SJCRH30 (cell line): ENCODE measurements at regions not wholly inside any gene's neighbourhood (a gene's known extent, or its start where the extent isn't known, plus 50 kb on each side); places are given as distances from the start of the nearest gene placed in this dataset.

Experiments used
- DNase-seq, 2 experiments: peaks; one replicate each; pipeline ENCODE4 v3.0.0-alpha.2; 2015 to 2020
- H3K27ac ChIP-seq: fragments of 250-450 bp; sonication (Bioruptor Pico); 2 replicates; pipeline ENCODE4 v1.5.1; 2020; ENCODE audit warnings: mild to moderate bottlenecking, moderate library complexity
- H3K27me3 ChIP-seq: fragments of 250-450 bp; sonication (Bioruptor Pico); 2 replicates; pipeline ENCODE4 v1.5.1; 2020; ENCODE audit warnings: mild to moderate bottlenecking, moderate library complexity
- H3K36me3 ChIP-seq: fragments of 250-450 bp; sonication (Bioruptor Pico); 2 replicates; pipeline ENCODE4 v1.5.1; 2020; ENCODE audit warnings: mild to moderate bottlenecking, moderate library complexity
- H3K4me1 ChIP-seq: fragments of 250-450 bp; sonication (Bioruptor Pico); 2 replicates; pipeline ENCODE4 v1.5.1; 2020; ENCODE audit warnings: mild to moderate bottlenecking, moderate library complexity
- H3K4me3 ChIP-seq: fragments of 250-450 bp; sonication (Bioruptor Pico); 2 replicates; pipeline ENCODE4 v1.5.1; 2020; ENCODE audit warnings: mild to moderate bottlenecking, moderate library complexity
- H3K9me3 ChIP-seq: fragments of 250-450 bp; sonication (Bioruptor Pico); replicated peaks from 2 replicates; pipeline ENCODE4 v1.5.1; 2020; ENCODE audit warnings: mild to moderate bottlenecking, moderate library complexity

DNA sequence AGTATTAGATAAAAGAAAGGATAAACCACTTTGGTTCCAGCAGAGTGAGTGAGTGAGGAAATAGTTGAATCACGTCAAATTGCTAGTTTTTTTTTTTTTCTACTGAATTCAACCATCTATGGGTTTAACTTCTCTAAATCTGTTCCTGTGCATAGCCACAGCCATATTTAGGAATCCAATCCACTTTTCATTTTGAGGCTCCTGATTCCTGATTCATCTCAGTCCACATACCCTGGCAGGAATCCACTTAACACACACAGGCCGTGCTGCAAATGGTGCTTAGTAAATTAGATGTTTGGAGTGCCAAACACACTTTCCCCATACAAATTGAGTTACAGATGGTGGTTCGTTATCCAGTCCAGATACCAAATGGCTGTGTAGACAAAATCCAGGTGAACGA lies 220.3 kb downstream of the ALDH8A1 start:
- Histone ChIP-seq H3K27ac (no peak overlapping the region), H3K4me3 (no peak overlapping the region), H3K4me1 (no peaks in the 10 kb centered on the region), H3K36me3 (no peaks in the 10 kb centered on the region), H3K9me3 (no peaks in the 10 kb centered on the region), H3K27me3 (no peaks in the 10 kb centered on the region)
- no peak for DNase-seq

DNA sequence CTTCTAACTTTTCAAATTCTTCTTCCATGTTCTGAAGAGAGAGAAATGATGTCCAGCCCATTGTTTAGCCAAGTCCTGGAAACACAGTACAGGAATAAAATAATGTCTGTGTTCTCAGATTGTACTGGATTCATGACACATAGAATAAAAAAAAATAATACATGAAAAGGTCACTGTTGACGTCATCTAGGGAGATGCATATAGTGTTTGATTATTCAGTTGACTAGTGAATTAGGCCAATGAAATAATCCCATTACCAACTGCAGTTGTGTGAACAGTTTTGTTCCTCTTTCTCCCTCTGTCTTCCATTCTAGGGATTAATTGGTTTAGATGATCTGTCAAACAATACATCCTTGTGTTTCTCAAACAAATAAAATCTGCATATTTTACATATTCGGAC lies 222.8 kb downstream of the ALDH8A1 start:
- DNase-seq: no peak
- Histone ChIP-seq H3K4me3 (no peak overlapping the region), H3K27me3 (no peaks in the 10 kb centered on the region), H3K9me3 (no peaks in the 10 kb centered on the region), H3K36me3 (no peaks in the 10 kb centered on the region), H3K4me1 (no peaks in the 10 kb centered on the region), H3K27ac (no peak overlapping the region)

DNA sequence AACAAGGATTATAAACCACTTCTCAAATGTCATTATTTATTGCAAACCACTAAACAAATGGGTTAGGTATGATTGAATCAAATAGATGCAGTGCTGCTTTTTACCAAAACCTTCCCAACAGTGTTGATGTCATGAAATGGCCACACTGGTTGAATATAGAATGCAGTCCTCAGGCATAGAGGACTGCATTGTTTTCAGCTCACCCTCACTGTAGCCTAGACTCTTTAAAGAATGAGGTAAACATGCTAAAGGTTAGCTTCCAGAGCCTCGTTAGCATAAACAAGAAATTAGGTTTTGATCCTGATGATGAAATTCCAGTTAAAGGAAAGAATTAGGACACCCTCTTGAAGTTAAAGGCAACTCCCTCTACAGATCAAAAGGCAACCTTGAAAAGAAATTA lies 224.3 kb downstream of the ALDH8A1 start:
- no peaks in the 10 kb centered on the region for H3K4me1 ChIP-seq
- H3K36me3 ChIP-seq: no peaks in the 10 kb centered on the region
- H3K27me3 ChIP-seq: no peaks in the 10 kb centered on the region
- no peak overlapping the region for H3K27ac ChIP-seq
- DNase-seq: no peak
- no peaks in the 10 kb centered on the region for H3K9me3 ChIP-seq
- no peak overlapping the region for H3K4me3 ChIP-seq

- no peaks in the 10 kb centered on the region for H3K4me1 ChIP-seq
- no peak overlapping the region for H3K27ac ChIP-seq
- H3K27me3 ChIP-seq: no peaks in the 10 kb centered on the region
- no peaks in the 10 kb centered on the region for H3K36me3 ChIP-seq
- no peak for DNase-seq
- no peaks in the 10 kb centered on the region for H3K9me3 ChIP-seq
- H3K4me3 ChIP-seq: no peak overlapping the region
Measured at GRCh38 chr6:134724771-134725340, 225.0 kb downstream of the ALDH8A1 start.

- Histone ChIP-seq H3K27me3 (no peaks in the 10 kb centered on the region), H3K4me1 (no peaks in the 10 kb centered on the region), H3K27ac (no peak overlapping the region), H3K36me3 (no peaks in the 10 kb centered on the region), H3K9me3 (no peaks in the 10 kb centered on the region), H3K4me3 (no peak overlapping the region)
- DNase-seq: no peak
Measured at GRCh38 chr6:134723081-134723871, 226.6 kb downstream of the ALDH8A1 start.

GRCh38 chr6:134722200-134722870 lies 227.6 kb downstream of the ALDH8A1 start:
- no peaks in the 10 kb centered on the region for H3K4me1 ChIP-seq
- H3K36me3 ChIP-seq: no peaks in the 10 kb centered on the region
- no peak for DNase-seq
- no peak overlapping the region for H3K27ac ChIP-seq
- no peaks in the 10 kb centered on the region for H3K27me3 ChIP-seq
- no peaks in the 10 kb centered on the region for H3K9me3 ChIP-seq
- H3K4me3 ChIP-seq: no peak overlapping the region

DNA sequence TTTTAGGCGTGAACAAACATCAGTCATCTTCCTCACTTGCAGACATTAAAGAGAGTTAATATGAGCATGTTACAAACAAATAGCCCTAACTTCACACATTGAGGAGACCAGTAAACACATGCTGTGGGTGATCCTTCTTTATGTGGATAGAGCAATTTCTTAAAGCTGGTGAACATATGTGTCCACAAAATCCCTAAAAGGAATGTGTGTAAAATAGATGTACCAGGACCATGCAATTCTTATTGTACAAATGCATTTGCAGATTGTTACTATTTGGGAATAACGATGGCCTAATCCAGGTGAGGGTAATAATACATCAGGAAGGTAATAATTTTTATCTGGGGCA lies 228.9 kb downstream of the ALDH8A1 start:
- H3K9me3 ChIP-seq: no peaks in the 10 kb centered on the region
- no peak overlapping the region for H3K4me3 ChIP-seq
- no peak overlapping the region for H3K27ac ChIP-seq
- no peaks in the 10 kb centered on the region for H3K4me1 ChIP-seq
- H3K36me3 ChIP-seq: no peaks in the 10 kb centered on the region
- no peak for DNase-seq
- no peaks in the 10 kb centered on the region for H3K27me3 ChIP-seq

- DNase-seq: no peak
- Histone ChIP-seq H3K4me3 (no peak overlapping the region), H3K4me1 (no peaks in the 10 kb centered on the region), H3K27ac (no peak overlapping the region), H3K27me3 (no peaks in the 10 kb centered on the region), H3K36me3 (no peaks in the 10 kb centered on the region), H3K9me3 (no peaks in the 10 kb centered on the region)
Measured at GRCh38 chr6:134720353-134721059, 229.4 kb downstream of the ALDH8A1 start.

DNA sequence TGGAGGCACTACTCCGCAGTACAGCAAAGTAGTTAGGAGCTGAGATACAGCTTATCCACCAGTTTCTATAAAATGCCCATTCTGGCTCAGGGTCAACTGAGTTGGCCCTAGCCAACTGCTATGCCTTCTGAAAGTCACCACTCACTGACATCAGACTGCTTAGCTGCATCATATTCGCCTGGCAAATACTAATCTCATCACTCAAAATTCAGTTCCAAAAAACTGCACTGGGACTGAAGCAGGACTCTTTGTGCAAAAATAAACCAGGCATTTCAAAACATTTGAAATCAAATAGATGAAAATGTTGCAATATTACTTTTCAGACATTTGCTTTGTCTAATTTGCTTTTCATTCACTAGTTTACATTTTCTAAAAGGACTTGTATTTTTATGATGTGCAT lies 230.0 kb downstream of the ALDH8A1 start:
- H3K36me3 ChIP-seq: no peaks in the 10 kb centered on the region
- H3K27me3 ChIP-seq: no peaks in the 10 kb centered on the region
- H3K4me3 ChIP-seq: no peak overlapping the region
- DNase-seq: no peak
- H3K27ac ChIP-seq: no peak overlapping the region
- no peaks in the 10 kb centered on the region for H3K9me3 ChIP-seq
- H3K4me1 ChIP-seq: no peaks in the 10 kb centered on the region

DNA sequence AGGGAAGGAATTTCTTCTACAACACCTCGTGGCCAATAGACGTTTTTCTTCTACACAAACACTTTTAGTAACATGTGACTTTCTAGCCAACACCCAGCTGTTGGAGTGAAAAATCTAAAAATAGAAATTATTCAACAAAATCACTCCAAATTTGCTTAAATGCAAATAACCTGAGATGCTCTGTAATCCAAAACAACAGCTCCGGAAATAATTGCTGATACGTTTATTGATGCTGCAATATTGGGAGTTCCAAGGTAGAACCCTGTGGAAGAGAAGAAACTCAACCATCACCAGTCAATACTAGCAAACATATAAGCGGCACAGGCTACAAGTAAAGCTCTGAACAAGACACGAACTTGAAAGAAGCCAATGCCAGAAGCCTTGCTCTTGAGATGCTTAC lies 230.6 kb downstream of the ALDH8A1 start:
- Histone ChIP-seq H3K9me3 (no peaks in the 10 kb centered on the region), H3K4me3 (no peak overlapping the region), H3K27ac (no peak overlapping the region), H3K27me3 (no peaks in the 10 kb centered on the region), H3K4me1 (no peaks in the 10 kb centered on the region), H3K36me3 (no peaks in the 10 kb centered on the region)
- no peak for DNase-seq

DNA sequence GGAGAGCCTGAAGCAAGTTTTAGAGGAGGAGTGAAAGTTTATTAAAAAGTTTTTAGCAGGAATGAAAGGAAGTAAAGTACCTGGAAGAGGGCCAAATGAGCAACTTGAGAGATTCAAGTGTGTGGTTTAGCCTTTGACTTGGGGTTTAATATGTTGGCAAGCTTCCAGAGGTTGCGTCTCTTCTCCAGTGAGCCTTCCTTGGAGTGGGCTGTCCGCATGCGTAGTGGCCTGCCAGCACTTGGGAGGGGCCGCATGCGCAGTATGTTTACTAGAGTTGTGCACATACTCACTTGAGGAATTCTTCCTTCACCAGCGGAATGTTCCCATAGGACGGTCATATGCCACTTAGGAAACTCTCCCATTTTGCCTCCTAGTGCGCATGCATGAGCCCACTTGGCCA lies 235.2 kb downstream of the ALDH8A1 start:
- peak in 1 of 2 experiments; percentile 34 for DNase-seq
- no peaks in the 10 kb centered on the region for H3K4me1 ChIP-seq
- no peaks in the 10 kb centered on the region for H3K36me3 ChIP-seq
- H3K27me3 ChIP-seq: no peaks in the 10 kb centered on the region
- H3K9me3 ChIP-seq: no peaks in the 10 kb centered on the region
- no peak overlapping the region for H3K27ac ChIP-seq
- H3K4me3 ChIP-seq: no peak overlapping the region

DNA sequence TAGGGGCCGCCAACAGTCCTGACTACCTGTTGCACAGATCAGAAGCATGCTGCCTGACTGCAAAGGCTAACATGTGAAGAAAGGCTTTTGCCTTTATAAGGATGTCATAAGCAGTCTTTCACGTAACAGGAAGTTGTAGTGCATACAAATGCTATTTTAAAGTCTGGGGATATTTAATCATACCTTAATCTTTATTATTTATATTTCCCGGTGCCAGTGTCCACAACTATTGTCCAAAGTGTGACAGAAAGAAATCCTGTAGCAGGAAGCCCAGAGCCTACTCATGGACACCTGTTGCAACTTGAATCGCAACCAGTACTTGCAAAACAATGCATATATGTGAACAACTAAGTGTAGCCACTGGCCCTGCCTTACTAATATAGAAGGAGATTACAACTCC lies 235.8 kb downstream of the ALDH8A1 start:
- Histone ChIP-seq H3K4me3 (no peak overlapping the region), H3K9me3 (no peaks in the 10 kb centered on the region), H3K27me3 (no peaks in the 10 kb centered on the region), H3K36me3 (no peaks in the 10 kb centered on the region), H3K4me1 (no peaks in the 10 kb centered on the region), H3K27ac (no peak overlapping the region)
- DNase-seq: no peak

GRCh38 chr6:134712311-134712710 lies 237.6 kb downstream of the ALDH8A1 start:
- no peaks in the 10 kb centered on the region for H3K27me3 ChIP-seq
- H3K4me3 ChIP-seq: no peak overlapping the region
- no peak overlapping the region for H3K27ac ChIP-seq
- no peaks in the 10 kb centered on the region for H3K36me3 ChIP-seq
- no peak for DNase-seq
- H3K4me1 ChIP-seq: no peaks in the 10 kb centered on the region
- H3K9me3 ChIP-seq: no peaks in the 10 kb centered on the region

GRCh38 chr6:134708079-134708478 lies 241.8 kb downstream of the ALDH8A1 start:
- Histone ChIP-seq H3K27me3 (no peaks in the 10 kb centered on the region), H3K4me3 (no peak overlapping the region), H3K27ac (no peak overlapping the region), H3K36me3 (no peaks in the 10 kb centered on the region), H3K4me1 (no peaks in the 10 kb centered on the region), H3K9me3 (no peaks in the 10 kb centered on the region)
- no peak for DNase-seq

DNA sequence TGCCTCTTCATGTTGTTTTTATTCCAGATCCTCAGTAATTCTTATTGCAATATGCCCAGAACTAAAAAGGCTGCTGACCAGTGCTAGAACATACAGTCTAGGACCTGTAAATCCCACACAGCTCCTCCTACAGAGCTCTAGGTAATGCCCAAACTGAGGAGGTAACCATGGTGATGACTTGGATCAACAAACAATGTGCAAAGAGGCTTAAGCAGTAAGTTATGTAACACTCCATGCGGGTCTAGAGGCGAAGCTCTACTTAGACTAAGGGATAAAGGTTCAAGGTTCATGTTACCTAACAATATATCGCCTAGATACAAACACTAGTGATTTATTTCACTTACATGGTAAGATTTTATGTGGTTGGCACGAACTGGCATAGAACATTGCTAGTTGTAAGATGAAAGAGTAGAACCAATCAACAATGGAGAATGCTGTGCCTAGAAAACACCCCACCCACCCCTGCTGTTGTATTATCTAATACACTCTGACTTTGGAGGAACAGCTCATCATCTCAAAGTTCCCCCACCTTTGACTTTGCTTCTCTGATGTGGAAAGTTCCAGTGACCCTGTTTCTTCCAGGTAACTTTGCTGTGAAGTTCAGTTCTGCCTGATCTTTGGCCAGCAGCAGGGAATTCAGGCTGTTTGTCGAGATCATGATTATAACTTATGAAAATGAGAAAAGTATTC lies 242.4 kb downstream of the ALDH8A1 start:
- Histone ChIP-seq H3K4me1 (no peaks in the 10 kb centered on the region), H3K27me3 (no peaks in the 10 kb centered on the region), H3K27ac (no peak overlapping the region), H3K9me3 (no peaks in the 10 kb centered on the region), H3K4me3 (no peak overlapping the region), H3K36me3 (no peaks in the 10 kb centered on the region)
- no peak for DNase-seq
